ENCODE measurements at regions not wholly inside any gene's neighbourhood (a gene's known extent, or its start where the extent isn't known, plus 50 kb on each side); places are given as distances from the start of the nearest gene placed in this dataset.

DNA sequence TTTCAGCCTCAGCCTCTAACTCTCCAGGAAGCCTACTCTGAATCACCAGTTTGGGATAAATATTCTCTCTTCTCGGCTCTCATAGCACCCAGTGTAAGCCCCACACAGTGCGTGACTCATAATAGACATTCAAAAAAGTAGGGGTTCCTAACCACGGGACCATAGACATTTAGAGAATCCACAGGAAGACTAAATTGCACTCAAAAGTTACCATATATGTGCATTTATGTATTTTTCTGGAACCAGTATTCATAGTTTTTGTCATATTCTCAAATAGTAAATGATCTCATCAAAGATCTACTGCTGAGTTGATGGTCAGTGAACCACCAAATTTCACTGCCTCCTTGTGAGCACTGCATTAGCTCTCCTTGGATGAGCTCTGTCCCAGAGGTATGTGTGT lies 625.7 kb downstream of the SMARCA1 start:
- TF ChIP-seq CTCF (IDR thresholded peaks at IDR 0.05; ENCODE audit: insufficient read depth, low read length, poor library complexity, severe bottlenecking) (no peak), EZH2phosphoT487 (conservative IDR thresholded peaks at IDR 0.05; ENCODE audit: low read length) (no peak)

All from SU-DHL-6 (cell line).